Ovary (tissue), 7 donors: ENCODE measurements at regions not wholly inside any gene's neighbourhood (a gene's known extent, or its start where the extent isn't known, plus 50 kb on each side); places are given as distances from the start of the nearest gene placed in this dataset.

Experiments
- DNase-seq, 5 donors: peaks; one replicate each; pipeline ENCODE4 v3.0.0-alpha.2; 2019 to 2020
- H3K27ac ChIP-seq, 2 donors: fragments of 200-600 bp; one replicate each; pipeline versions ENCODE4 v1.5.1 to v1.8.0; 2019 to 2022
- H3K27me3 ChIP-seq: fragments of 200-600 bp; one replicate; pipeline ENCODE4 v1.8.0; 2022
- H3K36me3 ChIP-seq: fragments of 200-600 bp; sonication (generic); one replicate; pipeline ENCODE4 v1.5.1; 2019
- H3K4me1 ChIP-seq: one replicate; pipeline ENCODE4 v1.8.1; 2013; ENCODE audit warnings: mild to moderate bottlenecking, moderate library complexity; ENCODE audit not compliant: insufficient read depth
- H3K4me3 ChIP-seq: fragments of 200-600 bp; sonication (generic); one replicate; pipeline ENCODE4 v1.5.1; 2017
- H3K9me3 ChIP-seq, 2 donors: fragments of 200-600 bp in 1 of 2; sonication (generic) in 1 of 2; one replicate each; pipeline versions ENCODE4 v1.5.1 to v1.8.1; 2013 to 2019; ENCODE audit warnings: mild to moderate bottlenecking in 1 of 2, moderate library complexity in 1 of 2
- CTCF ChIP-seq, 3 donors: fragments of 450-650 bp in 2 of 3; fragments of 200-600 bp in 1 of 3; IDR thresholded peaks; one replicate each; pipeline versions ENCODE4 v1.5.1 to v1.8.0; 2016 to 2022; ENCODE audit warnings: antibody characterized with exemption in 3 of 3, mild to moderate bottlenecking in 1 of 3
- EP300 ChIP-seq: sonication (generic); formaldehyde crosslinking; IDR thresholded peaks from one replicate; pipeline ENCODE4 v1.6.1; 2017; ENCODE audit warnings: antibody characterized with exemption
- POLR2A ChIP-seq: fragments of 450-650 bp; IDR thresholded peaks from one replicate; pipeline ENCODE4 v1.6.1; 2017; ENCODE audit warnings: antibody characterized with exemption, mild to moderate bottlenecking, moderate library complexity
- WGBS, 3 donors: extraction: QIAGEN DNeasy Blood & Tissue Kit in 1 of 3; methylation state at CpG; one replicate each; pipeline versions ENCODE4 v1.1.5 to v1.1.7; 2013 to 2017; 5-methylcytosine and 5-hydroxymethylcytosine counted together
- intact Hi-C, 4 donors: fragments of 100-400 bp; cut with DNase I; formaldehyde crosslinking; loops; one replicate each; pipeline versions ENCODE4 v1.11.0 to v1.15.1; 2022 to 2023
- donor health status: DM: no; HTN: no; CAD: no; lungs with moderate emphysema.
- donor health status: DM: no; HTN: no; CAD: no.
- donor health status: Bipolar disorder and iron deficiency.
- donor health status: DM: no; HTN: no; CAD: no.
- donor health status: DM: yes; HTN: yes; CAD: no.

- H3K9me3 ChIP-seq, result no peaks in the 10 kb centered on the region
- intact Hi-C loops, result no loop called here
- no peaks in the 10 kb centered on the region for H3K4me1 ChIP-seq
- H3K36me3 ChIP-seq, result no peaks in the 10 kb centered on the region
- no peaks in the 10 kb centered on the region for H3K27me3 ChIP-seq
- no peak overlapping the region for H3K4me3 ChIP-seq
- TF ChIP-seq POLR2A (no peak), EP300 (no peak), CTCF (IDR thresholded peaks at IDR 0.05) (no peak)
- no peak for DNase-seq
- no peak overlapping the region for H3K27ac ChIP-seq
These were observed 672.2 kb downstream of the EPM2A start for GRCh38 chr6:145063091-145063490.

DNA sequence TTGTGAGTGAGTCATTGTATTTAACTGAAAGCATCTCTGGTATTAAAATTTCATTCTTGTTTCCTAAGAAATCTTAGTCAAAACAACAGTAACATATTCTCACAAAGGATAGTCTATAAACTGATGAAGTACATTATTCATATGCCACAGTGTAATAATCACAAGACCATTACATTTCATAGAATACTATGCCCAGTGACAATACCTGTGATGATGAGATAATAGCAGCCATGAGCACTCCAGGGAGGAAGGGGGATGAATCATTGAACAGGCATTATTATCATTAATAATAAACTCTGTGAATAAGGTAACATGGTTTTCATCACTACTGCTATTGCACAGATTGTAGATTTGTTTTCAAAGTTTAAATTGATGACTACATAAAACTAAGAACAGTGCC, 667.9 kb downstream of the EPM2A start:
- Histone ChIP-seq H3K36me3 (no peaks in the 10 kb centered on the region), H3K27me3 (no peaks in the 10 kb centered on the region), H3K4me3 (no peak overlapping the region), H3K27ac (no peak overlapping the region), H3K4me1 (no peaks in the 10 kb centered on the region), H3K9me3 (no peaks in the 10 kb centered on the region)
- DNase-seq, result no peak
- intact Hi-C loops, result no loop called here
- TF ChIP-seq POLR2A (no peak), CTCF (IDR thresholded peaks at IDR 0.05) (no peak), EP300 (no peak)

GRCh38 chr6:145068577-145068976, 666.7 kb downstream of the EPM2A start:
- no peak for TF ChIP-seq CTCF (IDR thresholded peaks at IDR 0.05)
- no peak for TF ChIP-seq POLR2A
- TF ChIP-seq EP300, result no peak
- Histone ChIP-seq H3K4me3 (no peak overlapping the region), H3K4me1 (no peaks in the 10 kb centered on the region), H3K36me3 (no peaks in the 10 kb centered on the region), H3K9me3 (no peaks in the 10 kb centered on the region), H3K27me3 (no peaks in the 10 kb centered on the region), H3K27ac (no peak overlapping the region)
- DNase-seq, result no peak
- intact Hi-C loops, result no loop called here

DNA sequence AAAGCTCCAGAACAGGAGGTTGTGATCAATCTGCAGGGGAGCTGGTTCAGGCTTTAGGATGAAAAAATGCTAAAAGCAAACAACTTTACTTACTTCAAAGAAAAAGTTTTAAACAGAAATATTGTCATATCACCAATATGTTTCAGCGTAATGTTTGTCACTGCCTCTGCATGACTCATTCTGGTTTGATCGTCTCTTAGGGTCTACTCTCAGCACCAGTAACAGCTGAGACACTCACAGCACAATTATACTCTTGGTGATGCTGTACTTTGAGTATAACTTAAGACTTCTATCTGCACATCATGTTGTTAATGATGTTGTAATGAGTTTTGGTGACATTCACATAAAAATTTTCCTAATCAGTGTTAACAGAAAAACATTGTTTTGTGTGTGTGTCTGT, 665.4 kb downstream of the EPM2A start:
- WGBS, 3 donors, result 74 to 88% (median 76%) methylated on average over 2 of the region's 2 CpGs
- no peak overlapping the region for H3K4me3 ChIP-seq
- H3K9me3 ChIP-seq, result no peaks in the 10 kb centered on the region
- intact Hi-C loops, result no loop called here
- no peaks in the 10 kb centered on the region for H3K4me1 ChIP-seq
- no peaks in the 10 kb centered on the region for H3K27me3 ChIP-seq
- TF ChIP-seq CTCF (IDR thresholded peaks at IDR 0.05) (no peak), POLR2A (no peak), EP300 (no peak)
- DNase-seq, result no peak
- H3K27ac ChIP-seq, result no peak overlapping the region
- no peaks in the 10 kb centered on the region for H3K36me3 ChIP-seq

DNA sequence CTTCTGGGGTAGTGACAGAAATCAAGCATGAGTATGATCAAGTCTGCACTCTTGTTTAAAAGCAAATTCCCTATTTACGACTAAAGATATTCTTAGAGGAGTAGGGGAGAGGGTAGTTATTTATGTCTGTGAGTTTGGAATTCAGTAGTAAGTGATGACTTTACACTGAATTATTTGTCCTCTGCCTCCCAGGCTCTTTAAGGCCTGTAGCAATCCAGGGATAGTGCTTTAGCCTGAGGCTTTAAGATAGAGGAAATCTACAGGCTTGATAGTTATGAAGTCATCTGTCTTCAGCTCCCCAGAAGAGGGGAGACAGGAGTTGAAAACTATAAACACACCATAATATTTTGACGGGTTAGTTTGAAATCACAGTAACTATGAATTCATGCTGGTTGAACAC, 664.5 kb downstream of the EPM2A start:
- H3K27me3 ChIP-seq, result no peaks in the 10 kb centered on the region
- H3K4me3 ChIP-seq, result no peak overlapping the region
- intact Hi-C loops, result no loop called here
- no peaks in the 10 kb centered on the region for H3K9me3 ChIP-seq
- no peak for DNase-seq
- TF ChIP-seq EP300 (no peak), POLR2A (no peak), CTCF (IDR thresholded peaks at IDR 0.05) (no peak)
- no peaks in the 10 kb centered on the region for H3K4me1 ChIP-seq
- H3K27ac ChIP-seq, result no peak overlapping the region
- WGBS, 3 donors, result 73 to 82% (median 78%) methylated on average over 2 of the region's 2 CpGs
- no peaks in the 10 kb centered on the region for H3K36me3 ChIP-seq
